ENCODE measurements at regions not wholly inside any gene's neighbourhood (a gene's known extent, or its start where the extent isn't known, plus 50 kb on each side); places are given as distances from the start of the nearest gene placed in this dataset.

GRCh38 chr3:945738-946137, 147.1 kb upstream of the CNTN6 start:
- TF ChIP-seq CTCF (conservative IDR thresholded peaks at IDR 0.05; ENCODE audit: low read depth, low read length) = no peak
- no peak for TF ChIP-seq EZH2phosphoT487 (IDR thresholded peaks at IDR 0.05; ENCODE audit: borderline replicate concordance, low read length)
